ENCODE measurements at regions not wholly inside any gene's neighbourhood (a gene's known extent, or its start where the extent isn't known, plus 50 kb on each side); places are given as distances from the start of the nearest gene placed in this dataset.

- Histone ChIP-seq H3K4me3 (ENCODE audit: low read length) (no peak overlapping the region), H3K27me3 (ENCODE audit: insufficient read depth, low read length) (no peaks in the 10 kb centered on the region), H3K27ac (ENCODE audit: low read depth, low read length) (no peak overlapping the region), H3K9ac (ENCODE audit: low read depth, low read length) (no peak overlapping the region), H3K36me3 (ENCODE audit: insufficient read depth, low read length) (no peaks in the 10 kb centered on the region), H3K4me1 (ENCODE audit: insufficient read depth, low read length) (0 out of 2 replicates have a peak, but pooled peaks cover under 1% of the 10 kb centered on the region), H3K9me3 (ENCODE audit: insufficient read depth, low read depth, low read length) (no peaks in the 10 kb centered on the region)
- WGBS: 94% methylated on average over 5 of the region's 6 CpGs
Observed at GRCh38 chr16:11409398-11409797, 64.1 kb downstream of the RMI2 start.

- Histone ChIP-seq H3K9me3 (ENCODE audit: insufficient read depth, low read depth, low read length) (no peaks in the 10 kb centered on the region), H3K9ac (ENCODE audit: low read depth, low read length) (no peak overlapping the region), H3K4me1 (ENCODE audit: insufficient read depth, low read length) (peaks cover 6% of the 10 kb centered on the region; the same call in 1 of the 2 replicates), H3K4me3 (ENCODE audit: low read length) (no peak overlapping the region), H3K27ac (ENCODE audit: low read depth, low read length) (no peak overlapping the region), H3K36me3 (ENCODE audit: insufficient read depth, low read length) (no peaks in the 10 kb centered on the region), H3K27me3 (ENCODE audit: insufficient read depth, low read length) (no peaks in the 10 kb centered on the region)
- WGBS: 92% methylated on average over 12 of the region's 12 CpGs
Observed at GRCh38 chr16:11410376-11411058, 65.3 kb downstream of the RMI2 start.

DNA sequence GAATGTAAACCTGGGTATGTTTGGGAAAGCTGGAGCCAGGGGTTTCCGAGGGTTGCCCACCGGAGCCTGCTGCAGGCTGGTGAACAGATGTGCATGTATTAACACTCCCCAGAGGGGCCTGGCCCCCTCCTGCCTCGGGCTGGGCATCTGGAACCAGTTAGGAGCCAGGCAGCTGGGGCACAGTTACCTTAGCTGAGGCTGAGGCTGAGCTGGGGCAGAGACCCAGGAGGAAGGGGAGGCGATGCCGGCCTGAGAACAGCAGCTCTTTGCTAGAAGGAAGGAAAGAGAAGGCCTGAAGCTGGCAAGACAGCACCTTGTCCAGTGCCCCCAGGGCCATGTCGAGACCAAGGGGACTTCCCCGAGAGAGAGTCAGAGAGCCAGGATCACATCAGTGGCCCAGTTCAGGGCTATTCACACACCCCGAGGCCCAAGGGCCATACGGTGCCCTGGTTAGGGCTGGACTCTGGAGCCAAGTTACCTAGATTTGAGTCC is 65.8 kb downstream of the RMI2 start:
- no peaks in the 10 kb centered on the region for H3K36me3 ChIP-seq (ENCODE audit: insufficient read depth, low read length)
- 92% methylated on average over 9 of the region's 9 CpGs for WGBS
- no peak overlapping the region; the same call in 1 of the 2 replicates for H3K9ac ChIP-seq (ENCODE audit: low read depth, low read length)
- no peak overlapping the region for H3K4me3 ChIP-seq (ENCODE audit: low read length)
- H3K9me3 ChIP-seq (ENCODE audit: insufficient read depth, low read depth, low read length): no peaks in the 10 kb centered on the region
- no peak overlapping the region for H3K27ac ChIP-seq (ENCODE audit: low read depth, low read length)
- H3K4me1 ChIP-seq (ENCODE audit: insufficient read depth, low read length): peaks cover 6% of the 10 kb centered on the region; the same call in 1 of the 2 replicates
- H3K27me3 ChIP-seq (ENCODE audit: insufficient read depth, low read length): no peaks in the 10 kb centered on the region

- Histone ChIP-seq H3K27ac (ENCODE audit: low read depth, low read length) (no peak overlapping the region), H3K9me3 (ENCODE audit: insufficient read depth, low read depth, low read length) (no peaks in the 10 kb centered on the region), H3K27me3 (ENCODE audit: insufficient read depth, low read length) (no peaks in the 10 kb centered on the region), H3K9ac (ENCODE audit: low read depth, low read length) (no peak overlapping the region), H3K4me3 (ENCODE audit: low read length) (no peak overlapping the region), H3K36me3 (ENCODE audit: insufficient read depth, low read length) (no peaks in the 10 kb centered on the region), H3K4me1 (ENCODE audit: insufficient read depth, low read length) (peaks cover 6% of the 10 kb centered on the region; the same call in 1 of the 2 replicates)
- 90% methylated on average over 10 of the region's 10 CpGs for WGBS
Observed at GRCh38 chr16:11412175-11412904, 67.1 kb downstream of the RMI2 start.

DNA sequence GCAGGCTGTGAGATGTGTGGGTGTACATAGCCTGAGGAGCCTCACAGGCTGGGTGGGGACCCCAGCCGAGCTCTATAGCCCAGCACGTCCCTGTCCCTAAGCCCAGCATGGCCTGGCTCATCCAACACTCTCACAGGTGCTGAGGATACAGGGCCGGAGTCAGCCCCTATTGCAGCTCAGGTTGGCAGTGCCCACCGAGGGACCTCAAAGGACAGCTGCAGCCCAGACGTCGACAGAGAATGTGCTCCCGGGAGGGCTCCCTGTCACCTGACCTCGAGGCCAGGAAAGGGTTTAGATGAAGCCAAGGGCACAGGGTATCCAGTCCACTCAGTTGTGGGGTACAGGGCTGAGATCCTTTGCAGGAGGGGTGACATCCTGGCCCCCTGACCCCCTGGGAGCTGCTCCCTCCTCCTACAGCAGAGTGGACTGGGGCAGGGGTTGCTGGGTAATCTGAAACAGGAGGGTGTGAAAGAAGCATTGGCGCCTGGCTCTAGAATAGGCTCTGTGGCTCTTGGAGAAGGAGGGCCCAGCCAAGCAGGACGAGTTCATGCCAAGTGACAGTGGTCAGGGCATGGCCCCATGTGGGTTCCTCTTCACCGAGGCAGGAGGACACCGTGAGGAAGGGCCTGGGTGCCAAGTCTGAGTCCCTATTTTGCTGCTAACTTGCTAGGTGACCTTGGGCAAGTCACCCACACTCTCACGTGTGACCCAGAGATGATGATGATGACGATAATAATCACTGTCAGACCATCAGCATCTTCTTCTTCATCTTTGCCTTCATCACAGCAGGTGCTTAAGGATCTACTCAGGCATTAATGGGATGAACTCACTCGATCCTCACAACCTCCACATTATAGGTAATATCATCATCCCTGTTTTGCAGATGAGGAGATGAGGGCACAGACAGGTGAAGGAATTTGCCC is 68.0 kb downstream of the RMI2 start:
- Histone ChIP-seq H3K27ac (ENCODE audit: low read depth, low read length) (no peak overlapping the region), H3K36me3 (ENCODE audit: insufficient read depth, low read length) (no peaks in the 10 kb centered on the region), H3K4me3 (ENCODE audit: low read length) (no peak overlapping the region), H3K4me1 (ENCODE audit: insufficient read depth, low read length) (peaks cover 6% of the 10 kb centered on the region; the same call in 1 of the 2 replicates), H3K9me3 (ENCODE audit: insufficient read depth, low read depth, low read length) (no peaks in the 10 kb centered on the region), H3K27me3 (ENCODE audit: insufficient read depth, low read length) (no peaks in the 10 kb centered on the region), H3K9ac (ENCODE audit: low read depth, low read length) (no peak overlapping the region)
- WGBS: 89% methylated on average over 15 of the region's 15 CpGs

DNA sequence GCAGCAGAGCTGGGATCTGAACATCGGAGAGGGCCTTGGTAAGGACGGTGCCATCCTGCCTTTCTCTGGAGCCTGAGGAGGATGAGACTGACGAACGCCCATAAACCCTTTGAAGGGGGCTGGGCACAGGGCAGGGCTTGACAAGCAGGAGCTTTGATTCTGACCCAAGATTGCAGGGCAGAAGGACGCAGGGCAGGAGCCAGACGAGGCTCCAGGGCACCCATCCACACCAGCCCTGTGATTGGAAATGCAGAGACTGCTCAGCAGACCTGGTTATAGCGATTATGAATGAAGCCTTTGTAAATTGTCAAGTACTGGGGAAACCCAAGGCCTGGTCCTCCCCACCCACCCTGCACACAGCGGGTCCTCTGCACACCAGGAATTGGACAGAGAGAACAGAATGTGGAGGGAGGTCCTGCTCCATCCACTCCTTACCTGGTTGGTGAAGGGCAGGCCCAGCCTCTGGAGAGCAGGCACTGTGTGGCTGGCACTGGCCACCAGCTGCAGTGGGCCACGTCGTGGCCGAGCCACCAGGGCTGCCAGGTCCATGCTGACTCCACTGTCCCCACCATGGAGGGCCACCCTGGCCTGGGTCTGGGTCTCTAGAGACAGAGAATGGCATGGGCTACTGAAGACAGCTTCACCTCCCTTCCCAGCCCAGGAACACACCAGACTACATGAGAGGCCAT is 68.8 kb downstream of the RMI2 start:
- Histone ChIP-seq H3K36me3 (ENCODE audit: insufficient read depth, low read length) (no peaks in the 10 kb centered on the region), H3K4me1 (ENCODE audit: insufficient read depth, low read length) (peaks cover 6% of the 10 kb centered on the region; the same call in 1 of the 2 replicates), H3K9me3 (ENCODE audit: insufficient read depth, low read depth, low read length) (no peaks in the 10 kb centered on the region), H3K4me3 (ENCODE audit: low read length) (no peak overlapping the region), H3K9ac (ENCODE audit: low read depth, low read length) (no peak overlapping the region), H3K27ac (ENCODE audit: low read depth, low read length) (no peak overlapping the region), H3K27me3 (ENCODE audit: insufficient read depth, low read length) (no peaks in the 10 kb centered on the region)
- whole genome bisulfite sequencing: 92% methylated on average over 11 of the region's 11 CpGs

- Histone ChIP-seq H3K27ac (ENCODE audit: low read depth, low read length) (no peak overlapping the region), H3K36me3 (ENCODE audit: insufficient read depth, low read length) (no peaks in the 10 kb centered on the region), H3K4me1 (ENCODE audit: insufficient read depth, low read length) (peaks cover 6% of the 10 kb centered on the region; the same call in 1 of the 2 replicates), H3K9me3 (ENCODE audit: insufficient read depth, low read depth, low read length) (no peaks in the 10 kb centered on the region), H3K27me3 (ENCODE audit: insufficient read depth, low read length) (no peaks in the 10 kb centered on the region), H3K9ac (ENCODE audit: low read depth, low read length) (no peak overlapping the region), H3K4me3 (ENCODE audit: low read length) (no peak overlapping the region)
- 78% methylated on average over 21 of the region's 21 CpGs for WGBS
Observed at GRCh38 chr16:11414815-11415775, 69.8 kb downstream of the RMI2 start.

- Histone ChIP-seq H3K9me3 (ENCODE audit: insufficient read depth, low read depth, low read length) (no peaks in the 10 kb centered on the region), H3K36me3 (ENCODE audit: insufficient read depth, low read length) (no peaks in the 10 kb centered on the region), H3K4me3 (ENCODE audit: low read length) (no peak overlapping the region), H3K4me1 (ENCODE audit: insufficient read depth, low read length) (peaks cover 6% of the 10 kb centered on the region; the same call in 1 of the 2 replicates), H3K9ac (ENCODE audit: low read depth, low read length) (no peak overlapping the region), H3K27me3 (ENCODE audit: insufficient read depth, low read length) (no peaks in the 10 kb centered on the region), H3K27ac (ENCODE audit: low read depth, low read length) (no peak overlapping the region)
- 93% methylated on average over 16 of the region's 16 CpGs for WGBS
Observed at GRCh38 chr16:11416228-11417001, 71.2 kb downstream of the RMI2 start.

DNA sequence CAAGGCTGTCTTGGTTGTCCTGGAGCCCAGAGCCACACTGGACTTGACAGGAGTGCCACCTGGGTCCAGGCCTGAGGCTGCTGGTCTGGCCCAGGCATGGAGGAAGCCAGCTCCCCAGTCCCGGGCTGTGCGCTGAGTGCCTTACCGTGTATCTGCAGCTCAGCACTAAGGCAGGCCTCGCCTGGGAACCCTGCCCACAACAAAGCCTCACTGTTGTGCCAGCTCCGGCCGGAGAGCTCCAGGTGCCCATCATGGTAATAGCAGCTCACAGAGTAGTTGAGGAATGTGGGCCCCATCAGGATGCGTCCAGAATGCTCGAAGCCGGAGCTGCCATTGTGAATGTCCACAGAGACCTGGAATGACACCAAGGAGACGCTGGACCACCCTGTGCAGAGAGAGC is 72.2 kb downstream of the RMI2 start:
- no peak overlapping the region for H3K27ac ChIP-seq (ENCODE audit: low read depth, low read length)
- H3K36me3 ChIP-seq (ENCODE audit: insufficient read depth, low read length): no peaks in the 10 kb centered on the region
- no peak overlapping the region for H3K4me3 ChIP-seq (ENCODE audit: low read length)
- H3K27me3 ChIP-seq (ENCODE audit: insufficient read depth, low read length): no peaks in the 10 kb centered on the region
- no peak overlapping the region for H3K9ac ChIP-seq (ENCODE audit: low read depth, low read length)
- H3K9me3 ChIP-seq (ENCODE audit: insufficient read depth, low read depth, low read length): no peaks in the 10 kb centered on the region
- peaks cover 6% of the 10 kb centered on the region; the same call in 1 of the 2 replicates for H3K4me1 ChIP-seq (ENCODE audit: insufficient read depth, low read length)
- 94% methylated on average over 10 of the region's 10 CpGs for WGBS

Measured in HUES64 (cell line).